Spinal cord (tissue), 9 donors: ENCODE measurements at regions not wholly inside any gene's neighbourhood (a gene's known extent, or its start where the extent isn't known, plus 50 kb on each side); places are given as distances from the start of the nearest gene placed in this dataset.

Experiments used
- DNase-seq, 6 donors: peaks; one replicate each; pipeline versions ENCODE4 v3.0.0 to v3.0.0-alpha.2; 2013 to 2015; ENCODE audit warnings: low spot score in 6 of 6, low read depth in 4 of 6
- H3K27ac ChIP-seq: one replicate; pipeline ENCODE4 v1.5.1; 2013; ENCODE audit warnings: low read depth, low read length, control low read depth
- H3K27me3 ChIP-seq: one replicate; pipeline ENCODE4 v1.6.1; 2013; ENCODE audit warnings: low read length; ENCODE audit not compliant: control insufficient read depth, insufficient read depth
- H3K36me3 ChIP-seq: one replicate; pipeline ENCODE4 v1.6.1; 2013; ENCODE audit warnings: low read length; ENCODE audit not compliant: control insufficient read depth, insufficient read depth
- H3K4me1 ChIP-seq: one replicate; pipeline ENCODE4 v1.6.1; 2013; ENCODE audit warnings: low read length; ENCODE audit not compliant: control insufficient read depth, insufficient read depth
- H3K4me3 ChIP-seq: one replicate; pipeline ENCODE4 v1.5.1; 2013; ENCODE audit warnings: low read depth, low read length, control low read depth
- H3K9me3 ChIP-seq: one replicate; pipeline ENCODE4 v1.6.1; 2013; ENCODE audit warnings: low read length; ENCODE audit not compliant: control insufficient read depth, insufficient read depth
- WGBS: methylation state at CpG from one replicate; pipeline ENCODE4 v1.1.5; 2013; ENCODE audit warnings: missing lambda C conversion rate; ENCODE audit not compliant: insufficient coverage; 5-methylcytosine and 5-hydroxymethylcytosine counted together
- donor health status: healthy.

GRCh38 chr15:72967811-72968530, 84.3 kb upstream of the NEO1 start:
- no peaks in the 10 kb centered on the region for H3K27me3 ChIP-seq

GRCh38 chr15:72967397-72967796, 84.9 kb upstream of the NEO1 start:
- no CpG with 5 or more reads among the region's 3 CpGs for WGBS
- no peaks in the 10 kb centered on the region for H3K36me3 ChIP-seq
- H3K4me3 ChIP-seq, result no peak overlapping the region
- no peaks in the 10 kb centered on the region for H3K9me3 ChIP-seq
- no peak overlapping the region for H3K27ac ChIP-seq
- no peaks in the 10 kb centered on the region for H3K27me3 ChIP-seq
- DNase-seq, result peak in 1 of 6 donors; percentile 25
- H3K4me1 ChIP-seq, result peaks cover 5% of the 10 kb centered on the region

More at GRCh38 chr15:72967811-72968530, 84.3 kb upstream of the NEO1 start:
- H3K9me3 ChIP-seq, result no peaks in the 10 kb centered on the region
- no peak overlapping the region for H3K27ac ChIP-seq
- peak in 1 of 6 donors; percentile 15 for DNase-seq
- peaks cover 5% of the 10 kb centered on the region for H3K4me1 ChIP-seq
- WGBS, result 44% methylated on average over 2 of the region's 5 CpGs
- H3K36me3 ChIP-seq, result no peaks in the 10 kb centered on the region
- no peak overlapping the region for H3K4me3 ChIP-seq

- Histone ChIP-seq H3K27me3 (no peaks in the 10 kb centered on the region), H3K4me3 (no peak overlapping the region), H3K27ac (no peak overlapping the region), H3K36me3 (no peaks in the 10 kb centered on the region), H3K4me1 (no peaks in the 10 kb centered on the region), H3K9me3 (no peaks in the 10 kb centered on the region)
- peak in 1 of 6 donors; percentile 89 for DNase-seq
- no CpG with 5 or more reads among the region's 5 CpGs for WGBS
These were observed 85.6 kb upstream of the NEO1 start for GRCh38 chr15:72966641-72967040.

- no peaks in the 10 kb centered on the region for H3K9me3 ChIP-seq
- H3K4me3 ChIP-seq, result no peak overlapping the region
- DNase-seq, result no peak
- no peak overlapping the region for H3K27ac ChIP-seq
- no peaks in the 10 kb centered on the region for H3K36me3 ChIP-seq
- 74% methylated on average over 3 of the region's 3 CpGs for WGBS
- H3K4me1 ChIP-seq, result no peaks in the 10 kb centered on the region
- no peaks in the 10 kb centered on the region for H3K27me3 ChIP-seq
These were observed 86.6 kb upstream of the NEO1 start for GRCh38 chr15:72965671-72966070.

GRCh38 chr15:72964542-72964941, 87.7 kb upstream of the NEO1 start:
- Histone ChIP-seq H3K27me3 (no peaks in the 10 kb centered on the region), H3K4me1 (no peaks in the 10 kb centered on the region), H3K36me3 (no peaks in the 10 kb centered on the region), H3K27ac (no peak overlapping the region), H3K9me3 (no peaks in the 10 kb centered on the region), H3K4me3 (no peak overlapping the region)
- 88% methylated on average over 1 of the region's 1 CpG for WGBS
- DNase-seq, result no peak

- DNase-seq, result no peak
- Histone ChIP-seq H3K27ac (no peak overlapping the region), H3K4me1 (no peaks in the 10 kb centered on the region), H3K9me3 (no peaks in the 10 kb centered on the region), H3K27me3 (no peaks in the 10 kb centered on the region), H3K4me3 (no peak overlapping the region), H3K36me3 (no peaks in the 10 kb centered on the region)
These were observed 88.1 kb upstream of the NEO1 start for GRCh38 chr15:72964135-72964534.

GRCh38 chr15:72962054-72962702, 90.1 kb upstream of the NEO1 start:
- no peak overlapping the region for H3K4me3 ChIP-seq
- H3K27ac ChIP-seq, result no peak overlapping the region
- H3K36me3 ChIP-seq, result no peaks in the 10 kb centered on the region
- no peak for DNase-seq
- H3K9me3 ChIP-seq, result no peaks in the 10 kb centered on the region
- H3K27me3 ChIP-seq, result no peaks in the 10 kb centered on the region
- 89% methylated on average over 6 of the region's 8 CpGs for WGBS
- no peaks in the 10 kb centered on the region for H3K4me1 ChIP-seq

- no peak overlapping the region for H3K27ac ChIP-seq
- no peaks in the 10 kb centered on the region for H3K9me3 ChIP-seq
- H3K4me3 ChIP-seq, result no peak overlapping the region
- H3K4me1 ChIP-seq, result no peaks in the 10 kb centered on the region
- WGBS, result 83% methylated on average over 1 of the region's 3 CpGs
- no peaks in the 10 kb centered on the region for H3K36me3 ChIP-seq
- no peaks in the 10 kb centered on the region for H3K27me3 ChIP-seq
- DNase-seq, result peak in 1 of 6 donors; percentile 70
These were observed 90.9 kb upstream of the NEO1 start for GRCh38 chr15:72961346-72961745.

GRCh38 chr15:72958634-72959033, 93.6 kb upstream of the NEO1 start:
- Histone ChIP-seq H3K4me1 (no peaks in the 10 kb centered on the region), H3K27ac (no peak overlapping the region)
- DNase-seq, result no peak

GRCh38 chr15:72953306-72953705, 99.0 kb upstream of the NEO1 start:
- no peaks in the 10 kb centered on the region for H3K27me3 ChIP-seq
- no peak for DNase-seq
- no peaks in the 10 kb centered on the region for H3K36me3 ChIP-seq
- no peaks in the 10 kb centered on the region for H3K4me1 ChIP-seq
- no peak overlapping the region for H3K4me3 ChIP-seq
- peaks cover 3% of the 10 kb centered on the region for H3K9me3 ChIP-seq
- H3K27ac ChIP-seq, result no peak overlapping the region
- 100% methylated on average over 6 of the region's 6 CpGs for WGBS

More at GRCh38 chr15:72958634-72959033, 93.6 kb upstream of the NEO1 start:
- Histone ChIP-seq H3K4me3 (no peak overlapping the region), H3K36me3 (no peaks in the 10 kb centered on the region), H3K9me3 (no peaks in the 10 kb centered on the region), H3K27me3 (no peaks in the 10 kb centered on the region)
- WGBS, result 17% methylated on average over 3 of the region's 3 CpGs
